NT2/D1 (cell line): ENCODE measurements at regions not wholly inside any gene's neighbourhood (a gene's known extent, or its start where the extent isn't known, plus 50 kb on each side); places are given as distances from the start of the nearest gene placed in this dataset.

Experiments
- SUZ12 ChIP-seq: IDR thresholded peaks from 2 replicates; pipeline ENCODE4 v1.6.1; 2011; ENCODE audit not compliant: insufficient read length, insufficient read depth; ENCODE audit errors: extremely low read depth
- YY1 ChIP-seq: IDR thresholded peaks from 2 replicates; pipeline ENCODE4 v1.6.1; 2011; ENCODE audit not compliant: insufficient read length, insufficient read depth
- ZNF274 ChIP-seq: IDR thresholded peaks from 2 replicates; pipeline ENCODE4 v1.6.1; 2011; ENCODE audit warnings: mild to moderate bottlenecking, low read depth, low read length

DNA sequence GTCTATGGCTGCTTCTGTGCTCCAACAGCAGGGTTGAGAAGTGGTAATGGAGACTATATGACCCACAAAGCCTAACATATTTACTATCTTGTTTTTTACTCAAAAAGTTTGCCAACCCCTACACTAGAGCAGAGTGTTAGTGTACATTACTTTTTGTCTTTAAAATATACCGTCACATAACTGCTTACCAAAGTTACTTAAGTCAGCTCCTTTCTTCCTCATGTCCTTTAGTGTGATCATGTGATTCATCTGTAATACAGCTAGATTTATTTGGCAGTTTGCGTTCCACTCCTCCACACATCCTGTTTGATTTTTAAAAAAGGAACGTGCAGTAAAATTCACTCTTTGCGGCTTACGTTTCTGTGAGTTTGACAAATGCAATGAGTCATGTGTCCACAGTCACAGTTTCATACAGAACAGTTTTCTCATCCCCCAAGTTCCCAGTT, 162.4 kb upstream of the GPRIN3 start:
- TF ChIP-seq ZNF274 (no peak), YY1 (no peak), SUZ12 (no peak)
